Vagina (tissue), 2 donors: ENCODE measurements at regions not wholly inside any gene's neighbourhood (a gene's known extent, or its start where the extent isn't known, plus 50 kb on each side); places are given as distances from the start of the nearest gene placed in this dataset.

Experiments used
- POLR2A ChIP-seq, 2 donors: fragments of 450-650 bp; IDR thresholded peaks; one replicate each; pipeline ENCODE4 v1.6.1; 2017; ENCODE audit warnings: antibody characterized with exemption in 2 of 2, mild to moderate bottlenecking in 2 of 2, moderate library complexity in 2 of 2
- TF ChIP-seq, protein P1 (sequence below), 3 experiments: fragments of 450-650 bp in 2 of 3; fragments of 200-600 bp in 1 of 3; sonication (generic) in 1 of 3; IDR thresholded peaks; one replicate each; pipeline ENCODE4 v1.5.1; 2017 to 2019; ENCODE audit warnings: antibody characterized with exemption in 3 of 3, mild to moderate bottlenecking in 2 of 3, moderate library complexity in 2 of 3

DNA sequence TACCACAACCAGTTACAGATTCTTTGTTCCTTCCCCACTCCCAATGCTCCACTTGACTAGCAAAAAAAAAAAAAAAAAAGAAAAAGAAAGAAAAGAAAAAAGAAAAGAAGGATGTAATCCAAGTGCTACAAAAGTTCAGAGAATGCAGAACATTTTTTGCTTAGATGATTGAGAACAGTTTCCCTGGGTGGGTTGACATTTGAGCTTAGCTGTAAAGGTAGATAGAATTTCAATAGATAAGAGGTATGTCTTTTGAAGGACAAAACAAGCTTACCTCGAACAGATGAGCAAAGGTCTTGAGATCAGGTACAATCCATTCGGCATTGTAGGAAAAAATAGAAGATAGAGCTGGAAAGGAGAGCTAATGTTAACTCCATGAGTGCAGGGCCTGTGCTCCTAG, 344.6 kb upstream of the NECTIN3 start:
- TF ChIP-seq POLR2A (IDR thresholded peaks at IDR 0.05): no peak
- TF ChIP-seq, protein P1, sequence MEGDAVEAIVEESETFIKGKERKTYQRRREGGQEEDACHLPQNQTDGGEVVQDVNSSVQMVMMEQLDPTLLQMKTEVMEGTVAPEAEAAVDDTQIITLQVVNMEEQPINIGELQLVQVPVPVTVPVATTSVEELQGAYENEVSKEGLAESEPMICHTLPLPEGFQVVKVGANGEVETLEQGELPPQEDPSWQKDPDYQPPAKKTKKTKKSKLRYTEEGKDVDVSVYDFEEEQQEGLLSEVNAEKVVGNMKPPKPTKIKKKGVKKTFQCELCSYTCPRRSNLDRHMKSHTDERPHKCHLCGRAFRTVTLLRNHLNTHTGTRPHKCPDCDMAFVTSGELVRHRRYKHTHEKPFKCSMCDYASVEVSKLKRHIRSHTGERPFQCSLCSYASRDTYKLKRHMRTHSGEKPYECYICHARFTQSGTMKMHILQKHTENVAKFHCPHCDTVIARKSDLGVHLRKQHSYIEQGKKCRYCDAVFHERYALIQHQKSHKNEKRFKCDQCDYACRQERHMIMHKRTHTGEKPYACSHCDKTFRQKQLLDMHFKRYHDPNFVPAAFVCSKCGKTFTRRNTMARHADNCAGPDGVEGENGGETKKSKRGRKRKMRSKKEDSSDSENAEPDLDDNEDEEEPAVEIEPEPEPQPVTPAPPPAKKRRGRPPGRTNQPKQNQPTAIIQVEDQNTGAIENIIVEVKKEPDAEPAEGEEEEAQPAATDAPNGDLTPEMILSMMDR (IDR thresholded peaks at IDR 0.05): no peak
